ENCODE measurements at regions not wholly inside any gene's neighbourhood (a gene's known extent, or its start where the extent isn't known, plus 50 kb on each side); places are given as distances from the start of the nearest gene placed in this dataset.

DNA sequence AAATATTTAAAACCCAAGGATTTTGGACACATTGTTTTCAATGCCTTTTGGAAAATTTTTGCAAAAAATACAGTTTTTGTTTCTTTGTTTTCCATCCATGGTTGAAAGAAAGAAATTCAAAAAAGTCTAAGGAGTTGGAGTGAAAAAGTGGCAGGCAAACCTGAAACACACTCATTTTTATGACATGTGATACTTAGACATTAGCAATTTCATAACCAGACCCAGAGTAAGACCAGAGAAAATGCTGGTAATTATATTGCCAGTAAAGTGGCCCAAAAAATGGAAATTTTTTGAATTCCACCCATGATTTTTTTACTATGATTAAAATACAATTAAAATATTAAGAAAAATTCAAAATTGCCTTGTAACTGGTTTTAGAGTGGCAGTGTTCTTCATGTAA, 128.2 kb downstream of the SLC17A6 start:
- ChIA-PET CTCF (interaction anchor here (0.7 kb wide), 1 partner anchor 41 kb away, joined by 3 read pairs; no protein-coding TSS in a partner anchor), POLR2A (no interaction called here)
- no peaks in the 10 kb centered on the region for H3K36me3 ChIP-seq (ENCODE audit: control insufficient read depth, insufficient read depth, low read length)
- no peak for DNase-seq (ENCODE audit: low read depth)
- TF ChIP-seq, protein P1, sequence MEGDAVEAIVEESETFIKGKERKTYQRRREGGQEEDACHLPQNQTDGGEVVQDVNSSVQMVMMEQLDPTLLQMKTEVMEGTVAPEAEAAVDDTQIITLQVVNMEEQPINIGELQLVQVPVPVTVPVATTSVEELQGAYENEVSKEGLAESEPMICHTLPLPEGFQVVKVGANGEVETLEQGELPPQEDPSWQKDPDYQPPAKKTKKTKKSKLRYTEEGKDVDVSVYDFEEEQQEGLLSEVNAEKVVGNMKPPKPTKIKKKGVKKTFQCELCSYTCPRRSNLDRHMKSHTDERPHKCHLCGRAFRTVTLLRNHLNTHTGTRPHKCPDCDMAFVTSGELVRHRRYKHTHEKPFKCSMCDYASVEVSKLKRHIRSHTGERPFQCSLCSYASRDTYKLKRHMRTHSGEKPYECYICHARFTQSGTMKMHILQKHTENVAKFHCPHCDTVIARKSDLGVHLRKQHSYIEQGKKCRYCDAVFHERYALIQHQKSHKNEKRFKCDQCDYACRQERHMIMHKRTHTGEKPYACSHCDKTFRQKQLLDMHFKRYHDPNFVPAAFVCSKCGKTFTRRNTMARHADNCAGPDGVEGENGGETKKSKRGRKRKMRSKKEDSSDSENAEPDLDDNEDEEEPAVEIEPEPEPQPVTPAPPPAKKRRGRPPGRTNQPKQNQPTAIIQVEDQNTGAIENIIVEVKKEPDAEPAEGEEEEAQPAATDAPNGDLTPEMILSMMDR (IDR thresholded peaks at IDR 0.05; ENCODE audit: insufficient read depth, low read depth, low read length): no peak
- H3K4me3 ChIP-seq (ENCODE audit: low read depth, low read length): no peak overlapping the region
- H3K27me3 ChIP-seq (ENCODE audit: control insufficient read depth, insufficient read depth, low read length): no peaks in the 10 kb centered on the region

DNA sequence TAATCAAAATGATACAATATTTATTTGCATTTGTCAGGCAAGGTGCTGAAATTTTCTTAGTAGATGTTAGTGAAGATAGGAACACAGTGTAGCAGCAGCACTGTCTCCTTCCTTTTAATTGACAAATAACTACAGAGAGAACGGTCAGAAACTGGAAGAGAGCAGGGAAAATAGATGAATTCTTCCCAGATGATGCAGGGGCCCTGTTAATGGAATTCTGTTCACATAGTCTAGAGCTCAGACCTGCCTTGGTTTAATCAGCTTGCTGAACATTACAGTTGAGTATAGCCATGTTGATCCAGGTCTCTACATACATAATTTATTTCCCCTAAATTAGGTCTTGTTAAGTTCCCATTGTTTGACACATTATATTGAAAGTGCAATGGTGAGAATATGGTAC, 127.4 kb downstream of the SLC17A6 start:
- no peak for DNase-seq (ENCODE audit: low read depth)
- Histone ChIP-seq H3K27me3 (ENCODE audit: control insufficient read depth, insufficient read depth, low read length) (no peaks in the 10 kb centered on the region), H3K4me3 (ENCODE audit: low read depth, low read length) (no peak overlapping the region), H3K36me3 (ENCODE audit: control insufficient read depth, insufficient read depth, low read length) (no peaks in the 10 kb centered on the region)
- ChIA-PET CTCF (interaction anchor here (0.7 kb wide), 1 partner anchor 41 kb away, joined by 3 read pairs; no protein-coding TSS in a partner anchor), POLR2A (no interaction called here)
- TF ChIP-seq, protein P1 (IDR thresholded peaks at IDR 0.05; ENCODE audit: insufficient read depth, low read depth, low read length): no peak

DNA sequence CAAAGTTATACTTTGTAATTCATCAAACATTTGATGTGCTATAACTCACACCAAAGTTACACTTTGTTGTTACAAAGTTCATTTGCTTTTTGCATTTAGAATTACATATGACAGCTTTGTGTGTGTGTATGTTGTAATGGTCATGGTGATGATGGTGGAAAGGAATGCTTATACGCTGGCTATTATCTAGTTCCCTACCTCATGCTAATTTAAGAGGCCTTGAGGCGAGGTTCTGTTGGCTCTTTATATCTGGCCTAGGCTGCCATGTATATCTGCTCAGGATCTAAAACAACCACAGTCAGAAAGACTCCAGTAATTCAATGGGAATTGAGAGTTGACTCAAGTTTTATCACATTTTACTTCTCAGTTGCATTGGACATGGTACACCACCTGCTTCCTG, 123.4 kb downstream of the SLC17A6 start:
- no peak for DNase-seq (ENCODE audit: low read depth)
- TF ChIP-seq, protein P1 (IDR thresholded peaks at IDR 0.05; ENCODE audit: insufficient read depth, low read depth, low read length): no peak
- Histone ChIP-seq H3K4me3 (ENCODE audit: low read depth, low read length) (no peak overlapping the region), H3K27me3 (ENCODE audit: control insufficient read depth, insufficient read depth, low read length) (no peaks in the 10 kb centered on the region), H3K36me3 (ENCODE audit: control insufficient read depth, insufficient read depth, low read length) (no peaks in the 10 kb centered on the region)
- ChIA-PET POLR2A (no interaction called here), CTCF (no interaction called here)

DNA sequence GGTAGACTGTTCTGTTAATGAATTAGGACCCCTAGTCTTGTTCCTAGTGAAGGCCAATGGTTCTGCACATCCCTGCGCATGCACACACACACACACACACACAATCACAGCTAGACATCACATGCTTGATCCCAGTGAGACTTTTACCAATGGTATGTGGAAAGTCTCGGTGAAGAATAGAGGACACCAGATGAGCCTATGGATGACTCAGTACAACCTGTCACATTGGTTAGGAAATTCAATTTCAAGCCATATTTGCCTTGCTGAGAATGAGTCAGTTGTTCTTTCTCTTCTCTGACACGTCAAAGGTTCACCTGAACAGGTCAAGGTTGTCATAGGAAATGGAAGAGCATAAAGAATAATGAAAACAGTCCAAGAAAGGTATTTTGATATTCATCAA, 122.0 kb downstream of the SLC17A6 start:
- Histone ChIP-seq H3K4me3 (ENCODE audit: low read depth, low read length) (no peak overlapping the region), H3K27me3 (ENCODE audit: control insufficient read depth, insufficient read depth, low read length) (no peaks in the 10 kb centered on the region), H3K36me3 (ENCODE audit: control insufficient read depth, insufficient read depth, low read length) (no peaks in the 10 kb centered on the region)
- no peak for DNase-seq (ENCODE audit: low read depth)
- ChIA-PET POLR2A (no interaction called here), CTCF (no interaction called here)
- TF ChIP-seq, protein P1 (IDR thresholded peaks at IDR 0.05; ENCODE audit: insufficient read depth, low read depth, low read length): no peak

DNA sequence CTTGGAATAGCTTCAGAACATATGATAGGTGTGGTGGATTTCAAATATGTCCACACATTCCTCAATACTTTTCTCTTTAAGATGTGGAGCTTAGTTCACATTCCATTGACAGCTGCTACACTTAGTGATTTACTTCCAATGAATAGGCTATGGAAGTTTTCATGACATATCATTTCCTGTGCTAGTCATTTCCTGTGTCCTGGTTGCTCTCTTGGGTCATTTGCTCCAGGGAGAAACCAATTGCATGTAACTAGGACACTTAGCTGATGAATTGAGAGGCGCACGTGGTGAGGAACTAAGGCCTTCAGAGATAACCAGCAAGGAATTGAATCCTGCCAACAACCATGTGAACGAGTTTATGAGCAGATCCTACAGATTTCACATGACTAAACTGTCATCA, 120.9 kb downstream of the SLC17A6 start:
- TF ChIP-seq, protein P1 (IDR thresholded peaks at IDR 0.05; ENCODE audit: insufficient read depth, low read depth, low read length): no peak
- ChIA-PET CTCF (interaction anchor here (0.7 to 1.2 kb wide), 2 partner anchors 9 to 20 kb away, joined by 3 read pairs; no protein-coding TSS in a partner anchor), POLR2A (no interaction called here)
- DNase-seq (ENCODE audit: low read depth): no peak
- Histone ChIP-seq H3K27me3 (ENCODE audit: control insufficient read depth, insufficient read depth, low read length) (no peaks in the 10 kb centered on the region), H3K4me3 (ENCODE audit: low read depth, low read length) (no peak overlapping the region), H3K36me3 (ENCODE audit: control insufficient read depth, insufficient read depth, low read length) (no peaks in the 10 kb centered on the region)

All from BJ (cell line).